HCT116 (cell line): ENCODE measurements at regions not wholly inside any gene's neighbourhood (a gene's known extent, or its start where the extent isn't known, plus 50 kb on each side); places are given as distances from the start of the nearest gene placed in this dataset.

ENCODE experiments used
- ATAC-seq: fragments of 200-7000 bp; cut with Tn5 transposase; 2 replicates; pipeline ENCODE4 v1.9.1; 2020; ENCODE audit warnings: mild to moderate bottlenecking, moderate library complexity
- BruUV-seq: library from RNA; stranded (reverse); fragments of 400-500 nt; replicated peaks from 2 replicates; lab custom pipeline; 2021; lab: Mats Ljungman, UMichigan
- CTCF ChIA-PET: fragments of 300-600 bp; sonication (Branson Sonifier 250); formaldehyde crosslinking; loops from one replicate; lab custom pipeline; 2021; ENCODE audit warnings: antibody characterized with exemption; lab: Charles Lee
- POLR2A ChIA-PET: fragments of 300-600, 350-600 bp; sonication (Branson Sonifier 250); formaldehyde crosslinking; loops from one replicate; lab custom pipeline; 2021; ENCODE audit warnings: antibody characterized with exemption; lab: Charles Lee
- RAD21 ChIA-PET, 2 experiments: fragments of 300-600 bp; sonication (Branson Sonifier 250); formaldehyde crosslinking; loops; one replicate each; lab custom pipeline; 2023; ENCODE audit warnings: low total read pairs in 2 of 2; ENCODE audit not compliant: uncharacterized antibody in 2 of 2, unreplicated experiment in 2 of 2, low non-redundant PET in 1 of 2; lab: Charles Lee
- DNase-seq: peaks from one replicate; pipeline ENCODE4 v3.0.0-alpha.2; 2010; ENCODE audit warnings: low read depth, low spot score
- H2AFZ ChIP-seq: fragments of 200-600 bp; shearing (Covaris generic), sonication (generic); 2 replicates; pipeline ENCODE4 v1.6.1; 2017; ENCODE audit warnings: low read depth, mixed run types, mixed read lengths, antibody characterized with exemption, low read length; ENCODE audit not compliant: poor library complexity, severe bottlenecking
- H3K27ac ChIP-seq: 2 replicates; pipeline ENCODE4 v1.5.1; 2012; ENCODE audit warnings: low read depth, low read length
- H3K27me3 ChIP-seq: fragments of 200-600 bp; sonication (generic); 2 replicates; pipeline ENCODE4 v1.6.1; 2016; ENCODE audit warnings: mixed run types, low read length, mixed read lengths; ENCODE audit not compliant: insufficient read depth
- H3K36me3 ChIP-seq, 2 experiments: fragments of 200-500 bp in 1 of 2; fragments of 200-600 bp in 1 of 2; sonication (Bioruptor generic) in 1 of 2; sonication (generic) in 1 of 2; 2 replicates each; pipeline versions ENCODE4 v1.5.1 to v1.6.1; 2014 to 2016; ENCODE audit warnings: low read length in 2 of 2, inconsistent platforms in 1 of 2, mixed read lengths in 1 of 2, mixed run types in 1 of 2; ENCODE audit not compliant: insufficient read depth in 2 of 2, control insufficient read depth in 1 of 2
- H3K4me1 ChIP-seq, 2 experiments: fragments of 200-600 bp in 1 of 2; sonication (generic) in 1 of 2; 2 replicates each; pipeline versions ENCODE4 v1.5.1 to v1.6.1; 2012 to 2017; ENCODE audit warnings: low read length in 2 of 2, inconsistent platforms in 1 of 2, mild to moderate bottlenecking in 1 of 2, mixed read lengths in 1 of 2, mixed run types in 1 of 2, moderate library complexity in 1 of 2; ENCODE audit not compliant: insufficient read depth in 2 of 2, control insufficient read depth in 1 of 2
- H3K4me2 ChIP-seq: fragments of 200-600 bp; sonication (generic); 2 replicates; pipeline ENCODE4 v1.6.1; 2017; ENCODE audit warnings: mixed run types, low read length, mixed read lengths
- H3K4me3 ChIP-seq, 2 experiments: fragments of 200-600 bp in 1 of 2; sonication (generic) in 1 of 2; replicated peaks in 1 of 2; 2 replicates each; pipeline ENCODE4 v1.5.1; 2011 to 2016; ENCODE audit warnings: low read length in 2 of 2, control low read depth in 1 of 2, low read depth in 1 of 2, mild to moderate bottlenecking in 1 of 2, mixed read lengths in 1 of 2, mixed run types in 1 of 2
- H3K79me2 ChIP-seq: fragments of 200-600 bp; sonication (generic); 2 replicates; pipeline ENCODE4 v1.6.1; 2017; ENCODE audit warnings: mild to moderate bottlenecking, mixed run types, low read length, moderate library complexity, mixed read lengths; ENCODE audit not compliant: insufficient read depth
- H3K9ac ChIP-seq: fragments of 200-600 bp; sonication (generic); 2 replicates; pipeline ENCODE4 v1.6.1; 2016; ENCODE audit warnings: low read length, mixed read lengths
- H3K9me2 ChIP-seq: fragments of 200-600 bp; sonication (generic), shearing (Covaris generic); 2 replicates; pipeline ENCODE4 v1.6.1; 2017; ENCODE audit warnings: mixed run types, mild to moderate bottlenecking, moderate library complexity; ENCODE audit not compliant: insufficient read depth
- H3K9me3 ChIP-seq, 2 experiments: fragments of 200-500 bp in 1 of 2; fragments of 200-600 bp in 1 of 2; sonication (Bioruptor generic) in 1 of 2; sonication (generic) in 1 of 2; 2 replicates each; pipeline ENCODE4 v1.6.1; 2014 to 2017; ENCODE audit warnings: low read length in 2 of 2, mixed read lengths in 2 of 2, inconsistent platforms in 1 of 2, low read depth in 1 of 2, mild to moderate bottlenecking in 1 of 2, mixed run types in 1 of 2, moderate library complexity in 1 of 2; ENCODE audit not compliant: control insufficient read depth in 1 of 2, insufficient read depth in 1 of 2
- H4K20me1 ChIP-seq: fragments of 200-600 bp; sonication (generic), shearing (Covaris generic); 2 replicates; pipeline ENCODE4 v1.6.1; 2017; ENCODE audit warnings: mixed run types, mild to moderate bottlenecking, moderate library complexity; ENCODE audit not compliant: insufficient read depth
- CTCF ChIP-seq, 3 experiments: fragments of 200-600 bp in 1 of 3; sonication (generic) in 1 of 3; IDR thresholded peaks in 2 of 3; conservative IDR thresholded peaks in 1 of 3; 2 replicates each; pipeline ENCODE4 v1.5.1; 2012 to 2017; ENCODE audit warnings: low read depth in 2 of 3, low read length in 2 of 3, antibody characterized with exemption in 1 of 3, borderline replicate concordance in 1 of 3, control low read depth in 1 of 3, mild to moderate bottlenecking in 1 of 3, mixed read lengths in 1 of 3, mixed run types in 1 of 3, moderate library complexity in 1 of 3; ENCODE audit not compliant: insufficient read depth in 1 of 3
- ELF1 ChIP-seq: IDR thresholded peaks from 2 replicates; pipeline ENCODE4 v1.6.1; 2012; ENCODE audit warnings: low read depth, borderline replicate concordance
- EZH2phosphoT487 ChIP-seq: fragments of 200-600 bp; IDR thresholded peaks from 2 replicates; pipeline ENCODE4 v1.6.1; 2018; ENCODE audit warnings: antibody characterized with exemption, borderline replicate concordance
- JUND ChIP-seq: IDR thresholded peaks from 2 replicates; pipeline ENCODE4 v1.6.1; 2012
- MAX ChIP-seq: IDR thresholded peaks from 2 replicates; pipeline ENCODE4 v1.6.1; 2012
- RAD21 ChIP-seq: IDR thresholded peaks from 2 replicates; pipeline ENCODE4 v1.6.1; 2012; ENCODE audit warnings: low read depth, mild to moderate bottlenecking
- REST ChIP-seq: IDR thresholded peaks from 2 replicates; pipeline ENCODE4 v1.6.1; 2012; ENCODE audit warnings: low read depth
- SP1 ChIP-seq: IDR thresholded peaks from 2 replicates; pipeline ENCODE4 v1.6.1; 2012; ENCODE audit warnings: low read depth
- SRF ChIP-seq: IDR thresholded peaks from 2 replicates; pipeline ENCODE4 v1.6.1; 2012; ENCODE audit warnings: low read depth
- ZFX ChIP-seq: fragments of 450-650 bp; IDR thresholded peaks from 2 replicates; pipeline ENCODE4 v1.6.1; 2017
- ZNF274 ChIP-seq: fragments of 200-500 bp; sonication (Bioruptor generic); IDR thresholded peaks from 2 replicates; pipeline ENCODE4 v1.6.1; 2014; ENCODE audit warnings: mild to moderate bottlenecking, low read depth, low read length, inconsistent platforms
- intact Hi-C: fragments of 100-400 bp; cut with micrococcal nuclease; formaldehyde crosslinking; loops from 2 replicates; pipeline ENCODE4 v1.10.0; 2022
- TF ChIP-seq, protein P1 (sequence below): IDR thresholded peaks from 2 replicates; pipeline ENCODE4 v1.6.1; 2012

GRCh38 chr21:15367061-15367626 lies 302.3 kb upstream of the NRIP1 start (continued):
- TF ChIP-seq CTCF (IDR thresholded peaks at IDR 0.05 in 2 of 3, conservative IDR thresholded peaks at IDR 0.05 in 1 of 3; ENCODE audit: borderline replicate concordance in 1 of 3, insufficient read depth in 1 of 3, low read depth in 2 of 3, low read length in 2 of 3): no peak

- Histone ChIP-seq H3K27me3 (no peaks in the 10 kb centered on the region), H3K79me2 (no peaks in the 10 kb centered on the region), H3K36me3 (no peaks in the 10 kb centered on the region), H3K4me2 (no peak overlapping the region), H3K9me3 (peaks cover 4 to 15% of the 10 kb centered on the region in 2 experiments; a peak in 3 of 4 replicates), H3K9ac (no peak overlapping the region), H4K20me1 (no peaks in the 10 kb centered on the region), H3K27ac (no peak overlapping the region), H3K4me3 (no peak overlapping the region), H3K4me1 (no peaks in the 10 kb centered on the region), H3K9me2 (no peaks in the 10 kb centered on the region), H2AFZ (no peak overlapping the region)
- ATAC-seq (no peak), DNase-seq (no peak)
- no peak for TF ChIP-seq ZFX
- ChIA-PET RAD21 (no interaction called here), POLR2A (no interaction called here), CTCF (no interaction called here)
- no TSS peak for BruUV-seq
- intact Hi-C loops: no loop called here
Observed at GRCh38 chr21:15370462-15370975, 305.7 kb upstream of the NRIP1 start.

GRCh38 chr21:15373941-15374340 lies 309.1 kb upstream of the NRIP1 start:
- no peaks in the 10 kb centered on the region for H3K36me3 ChIP-seq
- no peak overlapping the region for H2AFZ ChIP-seq
- peaks cover 4 to 5% of the 10 kb centered on the region in 2 experiments; a peak in 2 of 4 replicates for H3K9me3 ChIP-seq
- H3K79me2 ChIP-seq: no peaks in the 10 kb centered on the region
- H4K20me1 ChIP-seq: no peaks in the 10 kb centered on the region
- H3K27ac ChIP-seq: no peak overlapping the region
- ATAC-seq: no peak
- intact Hi-C loops: no loop called here
- POLR2A ChIA-PET: no interaction called here
- H3K4me3 ChIP-seq: no peak overlapping the region
- BruUV-seq: no TSS peak
- H3K4me1 ChIP-seq: no peaks in the 10 kb centered on the region
- H3K9me2 ChIP-seq: no peaks in the 10 kb centered on the region
- DNase-seq: no peak
- H3K27me3 ChIP-seq: no peaks in the 10 kb centered on the region
- RAD21 ChIA-PET: no interaction called here
- H3K4me2 ChIP-seq: no peak overlapping the region
- CTCF ChIA-PET: no interaction called here
- H3K9ac ChIP-seq: no peak overlapping the region
- TF ChIP-seq SRF: no peak
- TF ChIP-seq MAX: no peak
- TF ChIP-seq, protein P1, sequence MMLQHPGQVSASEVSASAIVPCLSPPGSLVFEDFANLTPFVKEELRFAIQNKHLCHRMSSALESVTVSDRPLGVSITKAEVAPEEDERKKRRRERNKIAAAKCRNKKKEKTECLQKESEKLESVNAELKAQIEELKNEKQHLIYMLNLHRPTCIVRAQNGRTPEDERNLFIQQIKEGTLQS: no peak
- no peak for TF ChIP-seq ELF1
- no peak for TF ChIP-seq ZNF274
- no peak for TF ChIP-seq RAD21
- TF ChIP-seq REST: no peak
- no peak for TF ChIP-seq EZH2phosphoT487
- no peak for TF ChIP-seq SP1
- TF ChIP-seq ZFX: no peak
- TF ChIP-seq JUND: no peak
